Keratinocyte (primary cell): ENCODE measurements at regions not wholly inside any gene's neighbourhood (a gene's known extent, or its start where the extent isn't known, plus 50 kb on each side); places are given as distances from the start of the nearest gene placed in this dataset.

Source experiments
- EZH2 ChIP-seq: IDR thresholded peaks from one replicate; pipeline ENCODE4 v1.6.1; 2012; ENCODE audit warnings: inconsistent platforms, mild to moderate bottlenecking, low read length, moderate library complexity
- TF ChIP-seq, protein P1 (sequence below), 3 experiments: IDR thresholded peaks in 1 of 3; conservative IDR thresholded peaks in 1 of 3; optimal IDR thresholded peaks in 1 of 3; 2 replicates in 2 of 3; 3 replicates in 1 of 3; pipeline versions ENCODE3 to v1.5.1; 2011; ENCODE audit warnings: low read length in 3 of 3, mild to moderate bottlenecking in 3 of 3, moderate library complexity in 2 of 3, control low read depth in 1 of 3, inconsistent platforms in 1 of 3; ENCODE audit not compliant: insufficient read depth in 2 of 3; ENCODE audit errors: extremely low read depth in 1 of 3

- TF ChIP-seq, protein P1, sequence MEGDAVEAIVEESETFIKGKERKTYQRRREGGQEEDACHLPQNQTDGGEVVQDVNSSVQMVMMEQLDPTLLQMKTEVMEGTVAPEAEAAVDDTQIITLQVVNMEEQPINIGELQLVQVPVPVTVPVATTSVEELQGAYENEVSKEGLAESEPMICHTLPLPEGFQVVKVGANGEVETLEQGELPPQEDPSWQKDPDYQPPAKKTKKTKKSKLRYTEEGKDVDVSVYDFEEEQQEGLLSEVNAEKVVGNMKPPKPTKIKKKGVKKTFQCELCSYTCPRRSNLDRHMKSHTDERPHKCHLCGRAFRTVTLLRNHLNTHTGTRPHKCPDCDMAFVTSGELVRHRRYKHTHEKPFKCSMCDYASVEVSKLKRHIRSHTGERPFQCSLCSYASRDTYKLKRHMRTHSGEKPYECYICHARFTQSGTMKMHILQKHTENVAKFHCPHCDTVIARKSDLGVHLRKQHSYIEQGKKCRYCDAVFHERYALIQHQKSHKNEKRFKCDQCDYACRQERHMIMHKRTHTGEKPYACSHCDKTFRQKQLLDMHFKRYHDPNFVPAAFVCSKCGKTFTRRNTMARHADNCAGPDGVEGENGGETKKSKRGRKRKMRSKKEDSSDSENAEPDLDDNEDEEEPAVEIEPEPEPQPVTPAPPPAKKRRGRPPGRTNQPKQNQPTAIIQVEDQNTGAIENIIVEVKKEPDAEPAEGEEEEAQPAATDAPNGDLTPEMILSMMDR (optimal IDR thresholded peaks at IDR 0.05 in 1 of 3, IDR thresholded peaks at IDR 0.05 in 1 of 3, conservative IDR thresholded peaks at IDR 0.05 in 1 of 3; ENCODE audit: extremely low read depth in 1 of 3, insufficient read depth in 2 of 3, low read length in 3 of 3), result no peak
- no peak for TF ChIP-seq EZH2
Measured at GRCh38 chr22:47997052-47997590, 1234.7 kb downstream of the TBC1D22A start.
